HG03066 (cell line): ENCODE measurements at regions not wholly inside any gene's neighbourhood (a gene's known extent, or its start where the extent isn't known, plus 50 kb on each side); places are given as distances from the start of the nearest gene placed in this dataset.
"Not testable (repeated sequence)": the region's sequence is repeated elsewhere in the genome, so short reads cannot be mapped to it uniquely, and the experiment has no call there.

Source experiments
- ATAC-seq: cut with Tn5 transposase; IDR thresholded peaks from one replicate; pipeline ENCODE4 v1.9.1; 2021; ENCODE audit warnings: low read depth; ENCODE audit not compliant: unreplicated experiment

- no peak for ATAC-seq
Measured at GRCh38 chr2:22957446-22957845, 427.5 kb upstream of the KLHL29 start.

- ATAC-seq, result no peak
Measured at GRCh38 chr2:22958308-22958707, 426.7 kb upstream of the KLHL29 start.

- ATAC-seq, result no peak
Measured at GRCh38 chr2:22967756-22968155, 417.2 kb upstream of the KLHL29 start.

- ATAC-seq, result no peak
Measured at GRCh38 chr2:22970284-22970975, 414.5 kb upstream of the KLHL29 start.

- no peak for ATAC-seq
Measured at GRCh38 chr2:22970991-22971390, 414.0 kb upstream of the KLHL29 start.

- no peak for ATAC-seq
Measured at GRCh38 chr2:22981785-22982184, 403.2 kb upstream of the KLHL29 start.

GRCh38 chr2:22984152-22984551, 400.8 kb upstream of the KLHL29 start:
- ATAC-seq, result not testable (repeated sequence)

GRCh38 chr2:22990246-22990645, 394.7 kb upstream of the KLHL29 start:
- no peak for ATAC-seq

GRCh38 chr2:22991844-22992243, 393.1 kb upstream of the KLHL29 start:
- ATAC-seq, result no peak

GRCh38 chr2:22992441-22992840, 392.5 kb upstream of the KLHL29 start:
- no peak for ATAC-seq

- ATAC-seq, result no peak
Measured at GRCh38 chr2:22993250-22993649, 391.7 kb upstream of the KLHL29 start.

- ATAC-seq, result no peak
Measured at GRCh38 chr2:22995576-22995975, 389.4 kb upstream of the KLHL29 start.

- ATAC-seq, result no peak
Measured at GRCh38 chr2:22996911-22997310, 388.1 kb upstream of the KLHL29 start.

- ATAC-seq, result no peak
Measured at GRCh38 chr2:22998359-22998758, 386.6 kb upstream of the KLHL29 start.

GRCh38 chr2:22999951-23000350, 385.0 kb upstream of the KLHL29 start:
- ATAC-seq, result no peak

- ATAC-seq, result no peak
Measured at GRCh38 chr2:23002234-23002633, 382.7 kb upstream of the KLHL29 start.

GRCh38 chr2:23005469-23005868, 379.5 kb upstream of the KLHL29 start:
- ATAC-seq, result no peak

GRCh38 chr2:23007631-23008235, 377.2 kb upstream of the KLHL29 start:
- no peak for ATAC-seq

GRCh38 chr2:23008440-23008839, 376.5 kb upstream of the KLHL29 start:
- ATAC-seq, result no peak

GRCh38 chr2:23008951-23009350, 376.0 kb upstream of the KLHL29 start:
- no peak for ATAC-seq

- ATAC-seq, result no peak
Measured at GRCh38 chr2:23009545-23010149, 375.3 kb upstream of the KLHL29 start.

- ATAC-seq, result no peak
Measured at GRCh38 chr2:23012499-23012898, 372.5 kb upstream of the KLHL29 start.
